Lower lobe of right lung (tissue), 2 donors: ENCODE measurements at regions not wholly inside any gene's neighbourhood (a gene's known extent, or its start where the extent isn't known, plus 50 kb on each side); places are given as distances from the start of the nearest gene placed in this dataset.

ENCODE experiments used
- ATAC-seq, 2 donors: fragments of 200-7000 bp; cut with Tn5 transposase; one replicate each; pipeline ENCODE4 v1.9.1; 2020 to 2022; ENCODE audit warnings: mild to moderate bottlenecking in 2 of 2, moderate library complexity in 2 of 2
- DNase-seq: peaks from one replicate; pipeline ENCODE4 v3.0.0-alpha.2; 2020
- H3K27ac ChIP-seq: fragments of 200-600 bp; one replicate; pipeline ENCODE4 v1.8.0; 2022
- H3K27me3 ChIP-seq: fragments of 200-600 bp; one replicate; pipeline ENCODE4 v1.8.0; 2022; ENCODE audit warnings: low read depth
- H3K36me3 ChIP-seq: fragments of 200-600 bp; one replicate; pipeline ENCODE4 v1.8.0; 2022; ENCODE audit warnings: mild to moderate bottlenecking
- H3K4me1 ChIP-seq: fragments of 200-600 bp; one replicate; pipeline ENCODE4 v1.8.0; 2022
- H3K4me3 ChIP-seq: fragments of 200-600 bp; one replicate; pipeline ENCODE4 v1.8.0; 2022; ENCODE audit warnings: mild to moderate bottlenecking
- H3K9me3 ChIP-seq: fragments of 200-600 bp; one replicate; pipeline ENCODE4 v1.8.0; 2022
- CTCF ChIP-seq: fragments of 200-600 bp; IDR thresholded peaks from one replicate; pipeline ENCODE4 v1.8.0; 2022; ENCODE audit warnings: antibody characterized with exemption, mild to moderate bottlenecking
- intact Hi-C: fragments of 100-400 bp; cut with DNase I; formaldehyde crosslinking; loops from one replicate; pipeline ENCODE4 v1.11.0; 2022
- donor health status: DM: no; HTN: yes; CAD: no; lungs with severe emphysema.

- TF ChIP-seq CTCF, result no peak
- Histone ChIP-seq H3K4me1 (peaks cover 10% of the 10 kb centered on the region), H3K4me3 (peak overlapping the region; percentile 39), H3K9me3 (no peaks in the 10 kb centered on the region), H3K27ac (no peak overlapping the region), H3K36me3 (no peaks in the 10 kb centered on the region), H3K27me3 (peaks cover 23% of the 10 kb centered on the region)
- DNase-seq, result peak; percentile 67
- intact Hi-C loops, result no loop called here
- ATAC-seq, result peak; percentile 72 to 84
Observed at GRCh38 chr6:41470029-41470330, 76.2 kb upstream of the FOXP4 start.

- DNase-seq (peak; percentile 68), ATAC-seq (peak; percentile 82 to 86)
- Histone ChIP-seq H3K4me3 (peak overlapping the region; percentile 39), H3K27ac (no peak overlapping the region), H3K36me3 (no peaks in the 10 kb centered on the region), H3K4me1 (peaks cover 10% of the 10 kb centered on the region), H3K27me3 (peaks cover 20% of the 10 kb centered on the region), H3K9me3 (no peaks in the 10 kb centered on the region)
- intact Hi-C loops, result no loop called here
- no peak for TF ChIP-seq CTCF
Observed at GRCh38 chr6:41470331-41471063, 75.7 kb upstream of the FOXP4 start.

GRCh38 chr6:41471064-41471895 is 74.9 kb upstream of the FOXP4 start:
- Histone ChIP-seq H3K27me3 (peaks cover 20% of the 10 kb centered on the region), H3K4me1 (peaks cover 10% of the 10 kb centered on the region), H3K9me3 (no peaks in the 10 kb centered on the region), H3K4me3 (no peak overlapping the region), H3K27ac (no peak overlapping the region), H3K36me3 (no peaks in the 10 kb centered on the region)
- no peak for ATAC-seq
- no peak for TF ChIP-seq CTCF
- intact Hi-C loops, result no loop called here
- no peak for DNase-seq

GRCh38 chr6:41474213-41474933 is 71.8 kb upstream of the FOXP4 start:
- Histone ChIP-seq H3K4me3 (no peak overlapping the region), H3K27ac (no peak overlapping the region), H3K9me3 (no peaks in the 10 kb centered on the region), H3K27me3 (peaks cover 14% of the 10 kb centered on the region), H3K4me1 (peaks cover 10% of the 10 kb centered on the region), H3K36me3 (no peaks in the 10 kb centered on the region)
- TF ChIP-seq CTCF, result no peak
- no peak for ATAC-seq
- DNase-seq, result no peak
- intact Hi-C loops, result no loop called here

GRCh38 chr6:41475164-41475563 is 71.0 kb upstream of the FOXP4 start:
- intact Hi-C loops, result no loop called here
- no peak for TF ChIP-seq CTCF
- ATAC-seq (no peak), DNase-seq (no peak)
- H3K36me3 ChIP-seq, result no peaks in the 10 kb centered on the region
- peaks cover 7% of the 10 kb centered on the region for H3K4me1 ChIP-seq
- peaks cover 17% of the 10 kb centered on the region for H3K27me3 ChIP-seq
- no peak overlapping the region for H3K27ac ChIP-seq
- H3K4me3 ChIP-seq, result no peak overlapping the region
- no peaks in the 10 kb centered on the region for H3K9me3 ChIP-seq
